COLO668 (cell line): ENCODE measurements at regions not wholly inside any gene's neighbourhood (a gene's known extent, or its start where the extent isn't known, plus 50 kb on each side); places are given as distances from the start of the nearest gene placed in this dataset.
"Not testable (repeated sequence)": the region's sequence is repeated elsewhere in the genome, so short reads cannot be mapped to it uniquely, and the experiment has no call there.

Experiments used
- DNase-seq: peaks from one replicate; lab custom pipeline; 2025; ENCODE audit not compliant: unreplicated experiment; lab: John Stamatoyannopoulos, UW

DNA sequence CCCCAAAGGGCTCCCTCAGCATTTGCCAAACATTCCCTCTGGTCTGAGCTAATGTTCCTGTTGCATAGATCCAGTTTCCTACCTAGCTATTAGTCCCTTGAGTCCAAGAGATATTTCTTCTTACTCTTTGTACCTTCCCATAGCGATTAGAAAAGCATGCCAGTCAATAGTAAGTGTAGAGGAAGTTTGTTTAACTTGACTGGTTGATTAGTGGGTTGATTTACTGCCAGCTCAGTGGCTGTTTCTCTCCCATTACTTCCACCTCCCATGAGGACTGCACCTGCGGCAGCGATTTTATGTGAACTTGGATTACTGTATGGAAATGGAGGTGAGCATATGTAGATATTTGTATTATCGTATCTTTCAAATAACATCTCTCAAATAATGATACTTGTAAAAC is 1748.4 kb upstream of the CELF4 start:
- peak; percentile 70 for DNase-seq

DNA sequence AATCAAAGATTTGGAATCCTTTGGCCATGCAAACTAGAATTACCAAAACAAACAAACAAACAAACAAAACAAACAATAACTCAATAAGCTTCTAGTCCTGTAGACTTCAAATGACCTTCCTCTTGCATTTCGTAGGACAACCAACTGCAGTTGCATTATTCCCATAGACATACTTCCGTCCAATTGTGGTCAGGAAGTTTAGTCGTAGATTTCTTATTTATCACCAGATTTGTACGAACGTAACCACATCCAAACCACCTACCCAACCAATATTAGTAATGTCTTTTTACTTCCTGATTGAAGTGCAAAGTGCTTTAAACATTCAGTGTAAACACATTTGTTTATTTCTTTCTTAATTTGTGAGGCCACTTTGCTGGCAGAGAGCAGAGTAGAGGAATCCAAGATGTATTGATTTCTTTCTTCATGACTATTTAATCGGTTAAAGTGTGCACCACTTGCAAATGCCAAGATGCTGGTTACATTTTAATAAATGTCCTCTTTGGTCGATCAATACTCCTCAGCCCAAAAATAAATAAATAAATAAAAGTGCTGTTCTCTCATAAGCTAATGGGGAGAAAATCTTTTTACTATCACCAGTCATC is 1745.6 kb upstream of the CELF4 start:
- DNase-seq = no peak

DNA sequence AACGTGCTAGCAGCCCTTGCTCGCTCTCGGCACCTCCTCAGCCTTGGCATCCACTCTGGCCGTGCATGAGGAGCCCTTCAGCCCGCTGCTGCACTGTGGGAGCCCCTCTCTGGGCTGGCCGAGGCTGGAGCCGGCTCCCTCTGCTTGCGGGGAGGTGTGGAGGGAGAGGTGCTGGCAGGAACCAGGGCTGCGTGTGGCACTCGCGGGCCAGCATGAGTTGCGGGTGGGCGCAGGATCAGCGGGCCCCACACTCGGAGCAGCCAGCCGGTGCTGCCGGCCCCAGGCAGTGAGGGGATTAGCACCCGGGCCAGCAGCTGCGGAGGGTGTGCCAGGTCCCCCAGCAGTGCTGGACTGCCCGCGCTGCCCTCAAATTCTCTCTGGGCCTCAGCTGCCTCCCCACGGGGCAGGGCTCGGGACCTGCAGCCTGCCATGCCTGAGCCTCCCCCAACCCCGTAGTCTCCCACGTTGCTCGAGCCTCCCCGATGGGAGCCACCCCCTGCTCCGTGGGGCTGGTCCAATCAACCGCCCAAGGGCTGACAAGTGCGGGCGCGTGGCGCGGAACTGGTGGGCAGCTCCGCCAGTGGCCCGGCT is 1743.4 kb upstream of the CELF4 start:
- not testable (repeated sequence) for DNase-seq

DNA sequence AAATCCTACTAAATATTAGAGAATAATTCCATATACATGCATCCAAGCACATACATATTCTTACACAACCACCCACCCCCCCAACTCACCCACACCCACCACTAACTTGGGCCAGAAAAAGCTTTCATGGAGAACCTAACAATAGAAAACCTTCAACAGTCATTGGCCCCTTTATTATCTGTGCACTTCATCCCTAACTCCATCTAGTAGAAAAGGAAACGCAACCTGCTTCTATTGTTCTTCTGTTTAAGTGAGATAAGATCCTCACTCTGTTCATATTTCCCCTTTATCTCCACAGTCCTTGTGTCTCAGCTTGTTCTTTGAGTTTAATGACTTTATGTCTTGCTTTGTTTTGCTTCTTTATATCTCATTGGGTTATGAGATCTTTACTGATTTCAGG is 1740.2 kb upstream of the CELF4 start:
- DNase-seq = no peak

DNA sequence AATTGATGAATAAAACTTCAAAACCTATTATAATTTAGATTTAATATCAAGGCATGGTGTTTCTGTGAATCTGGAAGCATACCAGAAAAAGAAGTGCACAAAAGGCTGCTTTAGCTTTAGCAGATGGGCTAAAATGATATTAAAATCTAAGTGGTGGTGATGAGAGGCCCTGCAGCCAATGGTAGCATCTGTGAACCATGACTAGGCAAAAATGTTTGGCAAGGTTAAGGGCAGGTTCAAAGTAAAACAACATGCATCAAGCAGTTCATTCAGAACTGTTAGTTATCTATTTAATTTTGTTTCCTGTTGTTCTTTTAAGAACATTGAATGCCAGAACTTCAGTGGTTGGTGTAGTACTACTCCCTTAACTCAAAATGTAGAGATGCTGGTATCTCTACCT is 1736.9 kb upstream of the CELF4 start:
- no peak for DNase-seq

- peak; percentile 57 for DNase-seq
These were observed 1733.6 kb upstream of the CELF4 start for GRCh38 chr18:39299152-39299551.

- DNase-seq = no peak
These were observed 1731.6 kb upstream of the CELF4 start for GRCh38 chr18:39297225-39297624.

GRCh38 chr18:39296293-39296888 is 1730.8 kb upstream of the CELF4 start:
- no peak for DNase-seq

DNA sequence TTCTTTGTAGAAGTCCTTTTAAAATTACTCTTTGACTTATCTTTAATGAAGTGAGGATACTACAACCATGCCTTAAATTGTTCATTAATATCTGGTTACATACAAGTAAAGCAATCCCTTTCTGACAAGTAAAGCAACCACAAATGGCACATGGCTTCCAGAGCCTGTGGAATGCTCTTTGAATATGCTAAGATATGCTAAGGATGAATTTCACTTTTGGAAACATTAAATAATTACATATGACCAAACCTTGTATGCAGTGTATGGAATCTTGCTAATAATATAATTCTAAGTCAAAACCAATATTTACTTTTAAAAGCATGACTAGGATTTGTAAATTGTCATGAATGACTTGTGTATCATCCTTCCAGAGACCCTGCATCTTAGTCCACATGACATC is 1711.2 kb upstream of the CELF4 start:
- no peak for DNase-seq

- no peak for DNase-seq
These were observed 1708.9 kb upstream of the CELF4 start for GRCh38 chr18:39274535-39274934.

DNA sequence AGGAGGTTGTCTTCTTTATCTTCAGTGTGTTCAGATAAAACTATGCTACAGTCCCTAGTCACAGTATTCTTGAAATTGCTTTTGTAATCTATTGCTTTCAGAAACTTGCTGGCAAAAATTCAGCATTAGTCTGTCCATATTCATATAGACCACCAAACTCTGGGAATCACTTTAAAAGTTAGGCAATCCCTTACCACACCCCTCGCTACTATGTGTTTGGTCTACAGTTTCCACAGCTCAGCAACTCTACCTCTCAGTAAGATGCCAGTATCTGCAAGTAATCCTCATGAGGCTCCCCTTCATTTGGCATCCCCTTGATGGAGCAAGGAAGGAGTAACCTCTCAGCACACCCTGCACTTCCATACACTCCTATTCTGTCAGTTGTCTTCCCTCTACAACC is 1706.6 kb upstream of the CELF4 start:
- no peak for DNase-seq

GRCh38 chr18:39271654-39272053 is 1706.1 kb upstream of the CELF4 start:
- no peak for DNase-seq

DNA sequence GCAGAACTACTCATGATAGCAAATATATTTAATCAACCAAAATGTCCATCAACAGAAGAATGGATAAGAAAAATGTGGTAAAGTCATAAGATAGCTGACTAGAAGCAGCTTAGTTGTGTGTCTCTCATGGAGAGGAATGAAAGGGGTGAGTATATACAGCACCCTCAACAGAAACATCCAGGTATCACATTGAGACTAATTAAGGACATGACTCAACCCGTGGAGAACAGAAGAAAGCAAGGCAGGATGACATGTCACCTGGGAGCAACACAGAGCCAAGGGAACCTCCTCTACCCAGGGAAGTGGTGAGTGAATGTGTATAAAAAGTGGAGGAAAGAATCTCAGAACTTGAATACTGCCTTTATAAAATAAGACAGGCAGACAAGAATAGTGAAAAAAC is 1695.0 kb upstream of the CELF4 start:
- DNase-seq = no peak

DNA sequence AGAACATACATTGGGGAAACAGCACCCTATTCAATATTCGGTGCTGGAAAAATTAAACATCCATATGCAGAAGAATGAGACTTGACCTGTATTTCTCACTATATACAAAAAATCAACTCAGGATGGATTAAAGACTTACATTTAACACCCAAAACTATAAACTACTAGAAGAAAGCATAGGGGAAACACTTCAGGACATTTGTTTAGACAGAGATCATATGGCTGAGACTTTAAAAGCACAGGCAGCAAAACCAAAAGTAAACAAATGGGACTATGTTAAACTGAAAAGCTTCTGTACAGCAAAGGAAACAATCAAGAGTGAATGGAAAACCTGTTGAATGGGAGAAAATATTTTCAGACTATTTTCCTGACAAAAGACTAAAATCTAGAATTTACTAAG is 1694.1 kb upstream of the CELF4 start:
- no peak for DNase-seq

- no peak for DNase-seq
These were observed 1678.6 kb upstream of the CELF4 start for GRCh38 chr18:39244242-39244641.

- peak; percentile 40 for DNase-seq
These were observed 1675.9 kb upstream of the CELF4 start for GRCh38 chr18:39241534-39241933.

DNA sequence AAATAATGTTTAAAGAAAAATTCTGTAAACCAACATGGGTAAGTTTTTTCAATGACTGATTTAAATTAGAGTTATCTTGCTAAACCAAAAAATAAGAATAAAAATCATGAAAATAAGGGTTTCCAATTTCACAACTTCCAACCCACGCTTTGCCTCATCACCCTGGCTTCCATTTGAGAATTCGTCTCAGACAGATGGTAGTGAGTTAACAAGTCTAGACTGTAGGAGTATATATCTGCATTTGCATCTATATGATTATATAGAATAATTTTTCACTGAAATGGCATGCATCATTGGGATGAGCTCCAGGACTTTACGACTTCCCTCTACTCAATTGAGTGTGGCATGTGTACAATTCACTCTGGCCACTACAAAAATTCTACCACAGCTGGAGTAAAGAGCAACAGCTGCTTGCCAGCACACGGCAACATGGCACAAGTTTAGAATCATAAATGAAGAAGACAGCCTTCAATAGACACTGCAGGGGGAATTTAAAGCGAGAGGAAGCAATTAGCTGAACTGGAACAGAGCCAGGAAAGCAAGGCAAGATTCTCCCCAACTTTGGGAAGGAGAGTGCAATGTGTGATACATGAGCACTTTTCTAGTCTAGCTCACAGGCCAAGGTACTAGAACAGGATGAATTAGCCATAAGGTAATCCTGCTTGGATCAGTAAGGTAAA is 1673.5 kb upstream of the CELF4 start:
- DNase-seq = no peak

- no peak for DNase-seq
These were observed 1669.6 kb upstream of the CELF4 start for GRCh38 chr18:39235118-39235719.

DNA sequence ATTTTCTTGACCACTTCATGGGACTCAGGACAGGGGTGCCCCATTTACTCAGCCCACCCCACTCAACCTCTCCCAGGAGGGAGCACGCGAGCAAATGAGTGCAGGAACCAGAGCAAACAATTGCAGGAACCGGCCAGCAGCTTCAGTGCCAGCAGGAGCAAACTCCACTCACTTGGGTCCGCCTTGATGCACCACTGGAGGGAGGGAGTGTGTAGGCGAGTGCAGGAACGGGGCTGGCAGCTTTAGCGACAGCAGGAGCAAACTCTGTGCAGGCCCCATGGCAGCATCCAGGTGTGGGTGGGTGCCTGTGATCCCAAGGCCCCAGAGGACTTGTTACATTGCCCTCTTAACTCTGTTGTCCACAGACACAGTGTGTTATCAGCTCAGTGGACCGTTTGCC is 1667.3 kb upstream of the CELF4 start:
- DNase-seq = no peak

DNA sequence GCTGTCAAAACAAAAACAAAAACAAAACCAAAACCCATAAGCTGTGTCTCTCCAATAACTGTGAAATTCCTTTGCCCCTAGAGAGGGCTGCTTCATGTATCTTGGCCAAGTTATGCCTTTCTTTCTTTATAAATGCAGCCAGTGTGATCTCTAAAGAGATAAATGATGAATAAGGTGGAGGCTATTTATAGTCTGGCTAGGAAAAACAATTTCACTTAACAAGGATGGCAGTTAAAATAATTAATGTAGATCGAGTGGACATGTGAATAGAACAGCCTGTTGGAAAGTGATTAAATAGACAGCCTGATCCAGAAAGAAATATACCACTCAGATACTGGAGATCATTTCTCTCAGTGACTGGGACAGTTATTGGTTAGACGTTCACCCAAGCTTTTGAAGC is 1666.9 kb upstream of the CELF4 start:
- no peak for DNase-seq

DNA sequence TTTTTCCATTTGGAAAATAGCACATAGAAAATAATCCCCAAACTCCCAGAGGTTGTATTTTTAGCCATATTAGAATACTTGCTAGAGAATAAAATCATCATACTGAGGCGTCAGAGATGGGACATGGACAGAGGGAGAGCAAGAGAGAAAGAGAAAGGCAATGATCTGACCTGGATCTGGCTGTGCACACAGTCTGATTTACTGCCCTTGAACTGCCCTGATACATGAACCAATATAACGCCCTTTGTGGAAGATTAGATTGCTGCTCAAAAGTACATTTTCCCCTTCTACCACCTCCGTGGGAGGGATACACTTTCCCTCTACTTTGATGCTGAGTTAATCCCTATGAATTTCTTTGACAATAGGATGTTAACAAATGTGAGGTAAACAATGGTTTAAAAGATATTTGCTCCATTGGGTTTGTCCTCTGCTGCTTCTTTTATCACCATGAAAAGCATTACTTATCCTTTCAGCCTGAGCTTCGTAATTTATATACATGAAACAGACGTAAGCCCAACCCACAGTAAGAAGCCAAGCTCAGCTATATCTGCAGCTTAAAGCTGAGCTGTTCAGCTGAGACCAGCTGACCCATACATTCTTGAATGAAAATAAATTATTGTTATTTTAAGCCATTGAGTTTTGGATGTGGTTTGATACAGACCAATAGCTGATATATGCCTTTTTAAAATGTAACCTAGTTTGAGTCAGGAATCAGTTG is 1664.6 kb upstream of the CELF4 start:
- no peak for DNase-seq
